HG02588 (cell line): ENCODE measurements at regions not wholly inside any gene's neighbourhood (a gene's known extent, or its start where the extent isn't known, plus 50 kb on each side); places are given as distances from the start of the nearest gene placed in this dataset.
A peak's percentile ranks its signal among the peaks of the same experiment; 100 is the strongest.

Experiments used
- ATAC-seq: cut with Tn5 transposase; IDR thresholded peaks from one replicate; pipeline ENCODE4 v1.9.1; 2021; ENCODE audit warnings: mild to moderate bottlenecking, moderate library complexity; ENCODE audit not compliant: unreplicated experiment

DNA sequence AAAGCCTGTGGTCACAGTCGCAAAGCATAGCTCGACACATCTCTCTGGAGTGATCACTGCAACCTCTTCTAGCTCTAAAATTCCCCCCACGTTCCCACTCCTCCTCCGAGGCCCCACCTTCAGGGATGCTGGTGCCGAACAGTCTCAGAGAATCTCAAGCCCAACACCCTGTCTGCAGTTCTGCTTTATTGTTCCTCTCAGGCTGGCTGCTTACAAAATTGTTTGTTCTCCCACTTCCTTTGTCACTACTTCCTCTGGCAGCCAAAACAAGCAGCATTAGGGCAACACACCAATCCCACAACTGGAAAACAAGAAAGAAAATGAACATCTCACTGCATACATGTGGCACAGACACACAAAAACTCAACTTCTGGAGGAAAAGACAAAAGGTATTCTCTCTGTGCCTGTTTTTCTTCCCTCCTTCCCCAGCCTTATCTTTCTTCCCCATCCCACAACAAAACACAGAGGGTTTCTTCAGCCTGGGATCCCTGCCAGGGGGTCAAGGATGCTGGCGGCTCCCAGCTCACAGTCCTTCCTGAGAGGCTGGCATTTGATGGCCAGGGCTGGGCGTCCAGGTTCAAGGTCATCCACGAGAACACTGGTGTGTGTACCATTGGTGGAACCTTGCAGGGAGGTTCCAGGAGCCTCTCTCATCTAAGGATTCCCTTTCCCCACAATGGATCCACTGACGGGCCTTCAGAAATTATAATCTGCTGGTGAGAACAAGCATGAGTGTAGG lies 108.4 kb downstream of the TMCO5A start:
- no peak for ATAC-seq

- ATAC-seq, result no peak
Measured at GRCh38 chr15:38046257-38047051, 112.0 kb downstream of the TMCO5A start.

DNA sequence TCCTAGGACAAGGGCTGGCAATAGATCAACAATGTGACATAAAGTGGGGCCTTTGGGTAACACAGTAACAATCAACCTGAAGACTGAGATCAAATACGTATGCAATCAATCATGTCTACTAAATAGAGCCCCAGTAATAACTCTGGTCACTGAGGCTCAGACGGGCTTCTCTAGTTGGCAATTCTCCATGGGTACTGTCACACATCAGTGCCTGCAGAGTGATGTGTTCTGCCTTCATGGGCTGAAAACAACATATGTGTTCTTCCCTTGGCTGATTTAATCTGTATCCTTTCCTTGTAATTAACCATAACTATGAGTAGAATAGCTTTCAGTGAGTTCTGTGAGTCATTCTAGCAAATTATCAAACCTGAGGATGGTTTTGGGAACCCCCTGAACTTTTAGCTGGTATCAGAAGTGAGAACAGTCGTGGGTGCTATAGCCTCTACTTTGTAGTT lies 113.6 kb downstream of the TMCO5A start:
- ATAC-seq, result peak; percentile 91

DNA sequence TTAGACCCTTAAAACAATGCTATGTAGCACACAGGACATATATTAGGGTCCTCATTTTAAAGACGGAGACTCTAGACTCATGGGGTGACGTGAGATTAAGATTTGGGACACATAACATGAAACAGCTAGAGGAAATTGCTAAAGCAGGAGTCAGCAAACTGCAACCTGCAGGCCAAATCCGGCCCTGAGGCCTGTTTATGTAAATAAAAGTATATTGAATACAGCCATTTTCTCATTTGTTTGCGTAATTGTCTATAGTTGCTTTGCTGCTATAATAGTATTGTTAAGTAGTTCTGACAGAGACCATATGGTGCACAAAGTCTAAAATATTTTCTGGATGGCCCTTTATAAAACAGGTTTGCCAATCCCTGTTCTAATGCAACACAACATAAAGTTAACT lies 115.5 kb downstream of the TMCO5A start:
- no peak for ATAC-seq

GRCh38 chr15:38050529-38051448 lies 116.3 kb downstream of the TMCO5A start:
- ATAC-seq, result no peak

DNA sequence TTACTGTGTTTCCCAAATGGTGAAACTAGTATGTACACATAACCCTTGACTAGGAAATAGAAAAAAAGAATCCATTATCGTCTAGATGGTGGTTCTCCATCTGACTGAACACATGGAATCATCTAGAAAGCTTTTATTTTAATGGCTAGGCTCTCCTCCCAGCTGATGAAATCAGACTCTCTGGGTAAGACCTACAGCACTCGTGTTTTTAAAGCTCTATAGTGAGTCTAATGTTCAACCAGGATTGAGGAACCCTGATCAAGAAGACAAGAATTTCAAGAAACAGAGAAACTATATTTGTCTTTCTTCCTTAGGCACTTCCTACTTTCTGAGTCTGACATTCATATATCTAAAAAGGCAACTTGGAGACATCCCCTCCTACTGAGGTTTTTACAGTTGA lies 118.8 kb downstream of the TMCO5A start:
- ATAC-seq, result no peak

GRCh38 chr15:38053776-38054175 lies 119.3 kb downstream of the TMCO5A start:
- ATAC-seq, result no peak

- no peak for ATAC-seq
Measured at GRCh38 chr15:38054488-38054887, 120.0 kb downstream of the TMCO5A start.

DNA sequence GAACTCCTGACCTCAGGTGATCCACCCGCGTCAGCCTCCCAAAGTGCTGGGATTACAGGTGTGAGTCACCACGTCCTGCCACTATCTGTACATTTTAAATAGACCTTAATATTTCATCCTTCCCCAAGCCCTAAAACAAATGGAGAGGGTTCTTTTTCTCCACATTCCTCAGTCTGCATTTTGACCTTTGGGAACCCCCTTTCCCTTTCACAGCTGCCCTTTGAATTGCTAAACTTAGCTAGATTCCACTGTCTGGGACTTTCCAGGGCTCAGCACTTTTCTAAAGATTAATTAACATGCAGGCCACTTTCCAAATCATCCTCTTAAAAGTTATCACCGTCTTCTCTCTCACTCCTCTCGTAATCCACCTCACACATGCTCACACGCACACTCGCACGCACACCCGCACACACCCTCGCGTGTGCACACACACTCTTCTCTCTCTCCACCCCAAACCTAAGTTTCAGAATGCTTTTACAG lies 124.2 kb downstream of the TMCO5A start:
- ATAC-seq, result no peak

DNA sequence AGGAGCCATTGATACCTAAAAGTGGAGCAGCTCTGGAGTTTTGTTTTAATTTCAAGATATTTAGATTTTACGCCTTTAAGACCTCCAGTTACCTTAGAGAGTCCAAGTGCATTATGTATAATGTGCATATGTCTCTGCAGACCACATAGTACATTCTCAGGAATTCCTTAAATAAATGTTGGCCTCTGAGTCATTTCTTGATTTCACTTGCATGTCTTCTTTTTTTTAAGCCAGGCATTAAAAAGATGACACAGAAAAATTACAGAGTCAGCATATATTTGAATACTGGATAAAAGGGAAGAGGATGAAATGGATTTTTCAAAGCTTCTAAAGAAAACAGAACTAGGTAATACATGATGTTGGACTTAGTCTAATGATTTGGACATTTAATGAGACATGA lies 125.2 kb downstream of the TMCO5A start:
- ATAC-seq, result no peak

- ATAC-seq, result no peak
Measured at GRCh38 chr15:38061856-38062649, 127.6 kb downstream of the TMCO5A start.

- ATAC-seq, result no peak
Measured at GRCh38 chr15:38062696-38063095, 128.3 kb downstream of the TMCO5A start.

DNA sequence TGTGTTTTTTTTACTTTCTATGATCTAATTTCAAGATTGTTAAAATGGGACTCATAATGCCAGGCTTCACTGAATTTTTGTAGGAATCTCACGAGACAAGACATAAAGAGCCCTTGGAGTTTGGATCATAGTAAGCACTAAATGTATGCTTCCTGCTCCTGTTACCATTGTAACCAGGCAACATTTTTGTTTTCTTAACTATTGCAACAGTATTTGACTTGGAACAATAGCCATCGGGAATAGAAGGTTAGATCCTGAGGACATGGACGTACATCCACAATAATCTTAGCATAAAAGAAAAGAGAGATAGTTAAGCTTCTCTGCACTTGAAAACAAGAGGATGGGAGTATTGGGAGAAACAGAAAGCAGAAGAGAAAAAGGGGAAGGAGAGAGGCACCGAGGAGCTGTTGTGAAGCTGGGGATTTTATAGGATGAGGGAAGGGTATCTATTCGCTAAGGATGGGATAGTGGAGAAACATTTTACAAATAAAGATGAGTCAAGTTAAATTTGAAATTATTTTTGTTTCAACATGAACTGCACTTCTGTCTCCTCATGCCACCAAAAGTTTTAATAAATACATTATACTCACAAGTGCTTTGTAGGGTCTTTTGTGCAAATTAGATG lies 131.4 kb downstream of the TMCO5A start:
- no peak for ATAC-seq

- ATAC-seq, result no peak
Measured at GRCh38 chr15:38066612-38067011, 132.2 kb downstream of the TMCO5A start.

- ATAC-seq, result peak; percentile 75
Measured at GRCh38 chr15:38068626-38069391, 134.4 kb downstream of the TMCO5A start.

DNA sequence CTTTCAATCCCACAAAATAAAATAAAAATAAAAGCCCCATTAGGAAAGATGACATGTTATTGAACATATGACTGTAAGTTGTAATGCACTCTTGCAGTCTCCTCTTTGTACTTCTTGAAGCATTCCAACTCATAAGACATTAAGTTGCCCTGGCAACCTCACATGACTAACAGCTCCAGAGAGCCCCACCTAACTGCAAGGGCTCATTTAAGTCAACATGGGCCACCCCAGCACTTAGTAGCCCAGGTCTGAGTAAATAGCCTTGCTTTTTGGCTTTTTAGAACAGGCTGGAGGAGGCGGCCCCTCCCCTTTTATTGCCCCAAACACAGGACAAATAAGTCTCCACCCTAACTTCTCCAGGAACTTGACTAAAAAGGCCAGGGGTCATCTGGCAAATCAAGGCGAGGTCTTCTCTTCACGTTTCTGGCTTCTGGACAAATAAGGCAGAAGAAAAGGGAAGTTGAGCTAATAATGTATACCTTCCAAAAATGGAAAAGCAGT lies 135.1 kb downstream of the TMCO5A start:
- no peak for ATAC-seq

GRCh38 chr15:38070778-38071177 lies 136.3 kb downstream of the TMCO5A start:
- no peak for ATAC-seq

DNA sequence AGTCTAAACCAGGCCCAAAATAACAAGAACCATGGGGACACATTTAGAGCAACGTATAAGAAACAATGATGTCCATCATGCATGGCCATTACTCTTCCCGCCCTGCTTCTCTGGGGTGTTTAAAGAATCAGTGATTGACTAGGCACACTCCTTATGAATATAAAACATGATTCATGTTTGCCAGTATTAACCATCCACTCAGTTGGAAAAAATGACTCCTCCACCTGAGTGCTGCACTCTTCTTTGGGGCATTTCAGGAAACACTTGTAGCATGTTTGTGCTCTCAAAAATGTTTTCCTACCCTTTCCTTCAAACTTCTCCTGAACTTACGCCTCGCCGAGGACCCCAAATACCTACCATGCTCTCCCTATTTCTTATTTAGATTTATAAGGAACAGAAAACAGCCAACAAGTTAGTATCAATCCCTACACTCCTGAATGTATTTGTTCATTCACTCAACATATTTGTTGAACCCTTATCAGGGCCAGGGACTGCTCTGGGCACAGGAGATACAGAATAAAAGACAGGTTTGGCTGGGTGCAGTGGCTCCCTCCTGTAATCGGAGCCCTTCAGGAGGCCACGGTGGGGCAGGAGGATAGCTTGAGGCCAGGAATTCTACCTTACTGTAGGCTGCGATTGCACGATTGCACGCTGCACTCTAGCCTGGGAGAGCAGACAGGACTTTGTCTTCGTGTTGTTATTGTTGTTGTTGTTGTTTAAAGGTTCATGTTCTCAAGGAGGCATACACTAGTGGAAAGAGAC lies 137.0 kb downstream of the TMCO5A start:
- no peak for ATAC-seq
